ENCODE measurements at regions not wholly inside any gene's neighbourhood (a gene's known extent, or its start where the extent isn't known, plus 50 kb on each side); places are given as distances from the start of the nearest gene placed in this dataset.
"Not testable (repeated sequence)": the region's sequence is repeated elsewhere in the genome, so short reads cannot be mapped to it uniquely, and the experiment has no call there.

GRCh38 chr7:65317372-65317771 is 56.3 kb upstream of the ZNF92 start:
- no peak for DNase-seq
- Histone ChIP-seq H3K9me3 (replicated peaks) (no peaks in the 10 kb centered on the region), H3K27me3 (no peaks in the 10 kb centered on the region), H3K27ac (no peak overlapping the region), H3K36me3 (no peaks in the 10 kb centered on the region), H3K4me1 (no peaks in the 10 kb centered on the region), H3K4me3 (no peak overlapping the region)

- H3K27me3 ChIP-seq, result no peaks in the 10 kb centered on the region
- H3K36me3 ChIP-seq, result 0 out of 2 replicates have a peak, but pooled peaks cover 3% of the 10 kb centered on the region
- H3K9me3 ChIP-seq (replicated peaks), result no peaks in the 10 kb centered on the region
- no peak overlapping the region for H3K4me3 ChIP-seq
- DNase-seq, result no peak
- H3K4me1 ChIP-seq, result no peaks in the 10 kb centered on the region
- H3K27ac ChIP-seq, result no peak overlapping the region
Measured at GRCh38 chr7:65310761-65311160, 62.9 kb upstream of the ZNF92 start.

- DNase-seq, result no peak
- Histone ChIP-seq H3K4me1 (no peaks in the 10 kb centered on the region), H3K27ac (no peak overlapping the region), H3K9me3 (replicated peaks) (no peaks in the 10 kb centered on the region), H3K36me3 (0 out of 2 replicates have a peak, but pooled peaks cover 3% of the 10 kb centered on the region), H3K4me3 (no peak overlapping the region), H3K27me3 (no peaks in the 10 kb centered on the region)
Measured at GRCh38 chr7:65308300-65308678, 65.4 kb upstream of the ZNF92 start.

DNA sequence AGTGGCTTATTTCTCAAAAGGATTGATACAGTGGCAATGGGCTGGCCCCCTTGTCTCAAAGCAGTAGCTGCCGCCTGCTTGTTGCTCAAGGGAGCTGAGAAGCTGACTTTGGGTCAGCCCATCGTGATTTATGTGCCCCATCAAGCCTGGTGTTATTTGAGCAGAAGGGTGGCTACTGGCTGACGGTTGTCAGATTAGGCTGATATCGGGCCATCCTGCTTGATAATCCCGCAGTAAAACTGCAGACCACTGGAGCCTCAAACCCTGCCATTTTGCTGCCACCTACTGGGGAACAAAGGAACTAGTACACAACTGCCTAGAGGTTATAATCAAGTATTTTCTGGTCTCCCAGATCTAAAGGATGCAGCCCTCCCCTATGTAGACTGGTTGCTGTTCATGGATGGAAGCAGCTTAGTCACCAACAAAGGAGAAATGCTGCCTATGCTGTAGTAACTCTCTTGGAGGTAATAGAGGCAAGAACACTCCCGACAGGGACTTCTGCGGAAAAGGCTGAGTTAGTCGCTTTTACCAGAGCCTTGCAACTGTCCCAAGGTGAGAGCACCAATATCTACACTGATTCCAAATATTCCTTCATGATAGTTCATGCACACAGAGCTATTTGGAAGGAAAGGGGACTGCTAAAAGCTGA is 65.9 kb upstream of the ZNF92 start:
- peak; percentile 64 to 84 for DNase-seq

GRCh38 chr7:65304175-65304574 is 69.5 kb upstream of the ZNF92 start:
- no peaks in the 10 kb centered on the region for H3K36me3 ChIP-seq
- H3K4me1 ChIP-seq, result no peaks in the 10 kb centered on the region
- no peak overlapping the region for H3K4me3 ChIP-seq
- no peaks in the 10 kb centered on the region for H3K9me3 ChIP-seq (replicated peaks)
- no peaks in the 10 kb centered on the region for H3K27me3 ChIP-seq
- H3K27ac ChIP-seq, result no peak overlapping the region
- no peak for DNase-seq

More for the DNA sequence above, 65.9 kb upstream of the ZNF92 start:
- Histone ChIP-seq H3K27ac (no peak overlapping the region), H3K4me1 (no peaks in the 10 kb centered on the region), H3K36me3 (0 out of 2 replicates have a peak, but pooled peaks cover 3% of the 10 kb centered on the region), H3K27me3 (no peaks in the 10 kb centered on the region), H3K9me3 (replicated peaks) (no peaks in the 10 kb centered on the region), H3K4me3 (no peak overlapping the region)

DNA sequence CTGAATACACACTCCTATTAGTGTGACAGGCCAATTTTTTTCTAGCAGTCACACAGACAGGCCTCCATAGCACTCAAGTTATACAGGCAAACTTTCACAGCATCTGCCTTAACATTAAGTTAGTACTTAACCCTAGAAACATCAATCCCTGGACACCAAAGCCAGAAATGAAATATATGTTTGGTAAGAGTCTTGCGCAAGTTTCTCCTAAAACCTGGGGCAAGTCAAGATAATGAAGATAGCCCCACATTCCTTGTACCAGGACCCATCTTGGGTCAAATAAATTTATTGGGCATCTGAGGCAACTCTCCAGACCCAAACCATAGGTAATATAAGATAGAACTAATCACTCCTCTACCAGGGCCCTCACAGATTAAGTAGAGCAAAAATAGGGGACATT is 70.8 kb upstream of the ZNF92 start:
- H3K4me3 ChIP-seq, result no peak overlapping the region
- H3K36me3 ChIP-seq, result no peaks in the 10 kb centered on the region
- no peak overlapping the region for H3K27ac ChIP-seq
- H3K9me3 ChIP-seq (replicated peaks), result no peaks in the 10 kb centered on the region
- DNase-seq, result no peak
- no peaks in the 10 kb centered on the region for H3K27me3 ChIP-seq
- no peaks in the 10 kb centered on the region for H3K4me1 ChIP-seq

DNA sequence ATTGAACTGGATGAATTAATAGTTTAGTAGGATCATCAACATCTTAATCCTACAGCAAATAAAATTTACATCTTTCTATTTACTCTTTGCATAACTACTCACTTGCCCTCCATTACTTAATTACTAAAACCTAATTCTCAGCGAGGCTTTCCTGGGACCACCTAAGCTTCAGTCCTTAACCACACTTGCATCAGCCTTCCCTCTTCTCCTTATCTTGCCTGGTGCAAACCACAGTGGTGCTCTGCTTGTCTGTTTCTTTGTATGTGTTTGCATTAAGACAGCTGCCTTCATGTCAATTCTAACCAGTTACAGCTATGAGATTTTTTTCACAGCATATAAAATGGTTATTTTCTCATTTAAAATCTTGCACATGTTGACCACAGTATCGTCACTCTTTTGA is 72.6 kb upstream of the ZNF92 start:
- H3K27me3 ChIP-seq, result no peaks in the 10 kb centered on the region
- no peaks in the 10 kb centered on the region for H3K4me1 ChIP-seq
- H3K4me3 ChIP-seq, result no peak overlapping the region

GRCh38 chr7:65295409-65295808 is 78.2 kb upstream of the ZNF92 start:
- DNase-seq, result no peak
- Histone ChIP-seq H3K4me3 (no peak overlapping the region), H3K4me1 (no peaks in the 10 kb centered on the region), H3K27me3 (no peaks in the 10 kb centered on the region), H3K27ac (no peak overlapping the region), H3K9me3 (replicated peaks) (no peaks in the 10 kb centered on the region; the same call in 1 of the 2 replicates), H3K36me3 (no peaks in the 10 kb centered on the region)

More for the DNA sequence above, 72.6 kb upstream of the ZNF92 start:
- no peaks in the 10 kb centered on the region for H3K9me3 ChIP-seq (replicated peaks)
- H3K27ac ChIP-seq, result no peak overlapping the region
- no peaks in the 10 kb centered on the region for H3K36me3 ChIP-seq
- no peak for DNase-seq

DNA sequence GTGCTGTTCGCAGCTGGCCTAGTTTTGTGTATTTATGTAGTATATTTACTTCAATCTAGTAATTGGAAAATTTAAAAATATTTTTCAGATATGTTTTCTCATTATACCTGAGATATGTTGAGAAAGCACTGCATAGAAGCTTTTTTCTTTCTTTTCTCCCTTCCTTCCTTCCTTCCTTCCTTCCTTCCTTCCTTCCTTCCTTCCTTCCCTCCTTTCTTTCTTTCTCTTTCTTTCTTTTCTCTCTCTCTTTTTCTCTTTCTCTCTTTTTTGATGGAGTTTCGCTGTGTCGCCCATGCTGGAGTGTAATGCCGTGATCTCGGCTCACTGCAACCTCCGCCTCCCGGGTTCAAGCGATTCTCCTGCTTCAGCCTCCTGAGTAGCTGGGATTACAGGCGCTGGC is 83.3 kb upstream of the ZNF92 start:
- H3K4me1 ChIP-seq; DNase-seq; H3K27me3 ChIP-seq; H3K36me3 ChIP-seq; H3K27ac ChIP-seq; H3K4me3 ChIP-seq; H3K9me3 ChIP-seq (replicated peaks): not testable (repeated sequence)

DNA sequence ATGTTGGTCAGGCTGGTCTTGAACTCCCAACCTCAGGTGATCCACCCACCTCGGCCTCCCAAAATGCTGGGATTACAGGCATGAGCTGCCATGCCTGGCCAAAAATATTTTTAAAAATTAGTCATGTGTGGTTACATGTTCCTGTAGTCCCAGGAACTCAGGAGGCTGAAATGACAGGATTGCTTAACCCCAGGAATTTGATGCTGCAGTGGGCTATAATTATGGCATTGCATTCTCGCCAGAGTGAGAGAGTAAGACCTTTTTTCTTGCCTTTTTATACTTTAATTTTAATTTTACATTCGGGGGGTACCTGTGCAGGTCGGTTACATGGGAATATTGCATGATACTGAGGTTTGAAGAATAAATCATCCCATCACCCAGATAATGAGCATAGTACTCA is 86.6 kb upstream of the ZNF92 start:
- Histone ChIP-seq H3K4me1 (no peaks in the 10 kb centered on the region), H3K4me3 (no peak overlapping the region), H3K27me3 (no peaks in the 10 kb centered on the region), H3K27ac (no peak overlapping the region), H3K36me3 (no peaks in the 10 kb centered on the region), H3K9me3 (replicated peaks) (no peaks in the 10 kb centered on the region)
- DNase-seq, result no peak

- H3K4me1 ChIP-seq, result no peaks in the 10 kb centered on the region
- no peaks in the 10 kb centered on the region for H3K36me3 ChIP-seq
- H3K27me3 ChIP-seq, result no peaks in the 10 kb centered on the region
- no peak overlapping the region for H3K27ac ChIP-seq
- H3K9me3 ChIP-seq (replicated peaks), result no peaks in the 10 kb centered on the region
- no peak overlapping the region for H3K4me3 ChIP-seq
- no peak for DNase-seq
Measured at GRCh38 chr7:65285906-65286864, 87.5 kb upstream of the ZNF92 start.

DNA sequence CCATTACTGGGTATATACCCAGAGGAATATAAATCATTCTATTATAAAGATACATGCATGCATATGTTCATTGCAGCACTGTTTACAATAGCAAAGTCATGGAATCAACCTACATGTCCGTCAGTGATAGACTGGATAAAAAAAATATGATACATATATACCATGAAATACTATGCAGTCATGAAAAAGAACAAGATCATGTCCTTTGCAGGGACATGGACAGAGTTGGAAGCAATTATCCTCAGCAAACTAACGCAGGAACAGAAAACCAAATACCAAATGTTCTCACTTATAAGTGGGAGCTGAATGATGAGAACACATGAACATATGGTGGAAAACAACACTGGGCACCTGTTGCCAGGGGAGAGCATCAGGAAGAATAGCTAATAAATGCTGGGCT is 88.4 kb upstream of the ZNF92 start:
- not testable (repeated sequence) for H3K27ac ChIP-seq, H3K27me3 ChIP-seq, DNase-seq

GRCh38 chr7:65279795-65280194 is 93.9 kb upstream of the ZNF92 start:
- H3K9me3 ChIP-seq (replicated peaks), result peaks cover 9% of the 10 kb centered on the region
- no peak for DNase-seq

More for the DNA sequence above, 88.4 kb upstream of the ZNF92 start:
- not testable (repeated sequence) for H3K9me3 ChIP-seq (replicated peaks); H3K36me3 ChIP-seq; H3K4me1 ChIP-seq; H3K4me3 ChIP-seq

GRCh38 chr7:65276822-65277221 is 96.8 kb upstream of the ZNF92 start:
- no peaks in the 10 kb centered on the region for H3K4me1 ChIP-seq
- peaks cover 12% of the 10 kb centered on the region for H3K9me3 ChIP-seq (replicated peaks)
- H3K36me3 ChIP-seq, result no peaks in the 10 kb centered on the region
- no peak overlapping the region for H3K4me3 ChIP-seq
- no peak for DNase-seq
- H3K27me3 ChIP-seq, result no peaks in the 10 kb centered on the region
- no peak overlapping the region for H3K27ac ChIP-seq

More at GRCh38 chr7:65279795-65280194, 93.9 kb upstream of the ZNF92 start:
- Histone ChIP-seq H3K27me3 (no peaks in the 10 kb centered on the region), H3K4me1 (no peaks in the 10 kb centered on the region), H3K27ac (no peak overlapping the region), H3K4me3 (no peak overlapping the region), H3K36me3 (no peaks in the 10 kb centered on the region)

- not testable (repeated sequence) for H3K4me3 ChIP-seq; H3K9me3 ChIP-seq (replicated peaks); H3K27ac ChIP-seq; H3K27me3 ChIP-seq; DNase-seq; H3K36me3 ChIP-seq; H3K4me1 ChIP-seq
Measured at GRCh38 chr7:65271502-65271901, 102.2 kb upstream of the ZNF92 start.
